H1 (cell line): ENCODE measurements at regions not wholly inside any gene's neighbourhood (a gene's known extent, or its start where the extent isn't known, plus 50 kb on each side); places are given as distances from the start of the nearest gene placed in this dataset.

Experiments used
- CBX8 ChIP-seq: fragments of 300-800, 300-1000 bp; sonication (generic); IDR thresholded peaks from 2 replicates; pipeline ENCODE4 v1.7.1; 2016; ENCODE audit warnings: low read depth, low read length, borderline replicate concordance
- CHD2 ChIP-seq: IDR thresholded peaks from 2 replicates; pipeline ENCODE4 v1.6.1; 2012; ENCODE audit warnings: low read length, improper control_type of control experiment
- CHD7 ChIP-seq: fragments of 300-600 bp; sonication (generic); IDR thresholded peaks from 2 replicates; pipeline ENCODE4 v1.7.1; 2012; ENCODE audit warnings: low read length, moderate library complexity, mild to moderate bottlenecking, inconsistent platforms; ENCODE audit not compliant: insufficient replicate concordance
- PHF8 ChIP-seq: fragments of 200-600 bp; sonication (generic); conservative IDR thresholded peaks from 2 replicates; pipeline ENCODE4 v1.7.1; 2012; ENCODE audit warnings: low read depth, mild to moderate bottlenecking, inconsistent platforms, low read length, moderate library complexity
- SAP30 ChIP-seq: fragments of 300-600 bp; sonication (generic); IDR thresholded peaks from 2 replicates; pipeline ENCODE4 v1.7.1; 2012; ENCODE audit warnings: low read length, moderate library complexity, mild to moderate bottlenecking, inconsistent platforms; ENCODE audit not compliant: insufficient read depth, insufficient replicate concordance

- TF ChIP-seq CHD7 = no peak
- TF ChIP-seq PHF8 = no peak
- TF ChIP-seq SAP30 = no peak
- no peak for TF ChIP-seq CHD2
- TF ChIP-seq CBX8 = no peak
These were observed 566.0 kb downstream of the ADGRL2 start (continued) for GRCh38 chr1:82366689-82367088.
